Coronary artery (tissue), 2 donors: ENCODE measurements at regions not wholly inside any gene's neighbourhood (a gene's known extent, or its start where the extent isn't known, plus 50 kb on each side); places are given as distances from the start of the nearest gene placed in this dataset.
A peak's percentile ranks its signal among the peaks of the same experiment; 100 is the strongest.

Experiments
- DNase-seq: peaks from one replicate; pipeline ENCODE4 v3.0.0-alpha.2; 2017; ENCODE audit warnings: low spot score
- H3K27ac ChIP-seq, 2 donors: fragments of 200-600 bp; sonication (generic); one replicate each; pipeline ENCODE4 v1.5.1; 2016 to 2019
- H3K4me3 ChIP-seq: fragments of 200-600 bp; sonication (generic); 2 replicates; pipeline ENCODE4 v1.5.1; 2016; ENCODE audit warnings: mild to moderate bottlenecking, moderate library complexity
- CTCF ChIP-seq: fragments of 200-600 bp; sonication (generic); IDR thresholded peaks from one replicate; pipeline ENCODE4 v1.5.1; 2019; ENCODE audit warnings: antibody characterized with exemption

- TF ChIP-seq CTCF = no peak
- no peak for DNase-seq
- H3K27ac ChIP-seq = no peak overlapping the region
- H3K4me3 ChIP-seq = no peak overlapping the region
These were observed 165.6 kb downstream of the DLEU7 start for GRCh38 chr13:50677687-50678463.

GRCh38 chr13:50678464-50679162 lies 164.9 kb downstream of the DLEU7 start:
- Histone ChIP-seq H3K4me3 (no peak overlapping the region), H3K27ac (peak overlapping the region in 1 of 2 donors; percentile 27)
- no peak for TF ChIP-seq CTCF
- DNase-seq = no peak

GRCh38 chr13:50679321-50679720 lies 164.2 kb downstream of the DLEU7 start:
- Histone ChIP-seq H3K27ac (no peak overlapping the region), H3K4me3 (no peak overlapping the region)
- DNase-seq = no peak
- no peak for TF ChIP-seq CTCF

- DNase-seq = no peak
- Histone ChIP-seq H3K4me3 (no peak overlapping the region), H3K27ac (no peak overlapping the region)
- TF ChIP-seq CTCF = no peak
These were observed 161.5 kb downstream of the DLEU7 start for GRCh38 chr13:50682002-50682401.

- DNase-seq = no peak
- H3K27ac ChIP-seq = no peak overlapping the region
- no peak overlapping the region for H3K4me3 ChIP-seq
- no peak for TF ChIP-seq CTCF
These were observed 160.5 kb downstream of the DLEU7 start for GRCh38 chr13:50682966-50683365.

- DNase-seq = no peak
- Histone ChIP-seq H3K27ac (no peak overlapping the region), H3K4me3 (no peak overlapping the region)
- no peak for TF ChIP-seq CTCF
These were observed 159.1 kb downstream of the DLEU7 start for GRCh38 chr13:50684366-50684765.

GRCh38 chr13:50685491-50685890 lies 158.0 kb downstream of the DLEU7 start:
- H3K27ac ChIP-seq = peak overlapping the region in 1 of 2 donors; percentile 25

More at GRCh38 chr13:50685491-50685890, 158.0 kb downstream of the DLEU7 start:
- peak overlapping the region; percentile 15 for H3K4me3 ChIP-seq
- no peak for TF ChIP-seq CTCF
- DNase-seq = no peak
